Activated CD8-positive, alpha-beta T cell treated with anti-CD3 and anti-CD28 coated beads, Interleukin-2, amount 10 ng/mL, durations not matched to agents 7 days and 5 days (primary cell): ENCODE measurements at regions not wholly inside any gene's neighbourhood (a gene's known extent, or its start where the extent isn't known, plus 50 kb on each side); places are given as distances from the start of the nearest gene placed in this dataset.
"Not testable (repeated sequence)": the region's sequence is repeated elsewhere in the genome, so short reads cannot be mapped to it uniquely, and the experiment has no call there.

Experiments used
- ATAC-seq: fragments of 150-1000 bp; cut with Tn5 transposase; one replicate; pipeline ENCODE4 v1.10.0; 2021; ENCODE audit warnings: moderate library complexity
- CTCF ChIA-PET: fragments of 350-600 bp; sonication (Branson Sonifier 250); formaldehyde crosslinking; loops from one replicate; lab custom pipeline; 2021; ENCODE audit warnings: antibody characterized with exemption; lab: Charles Lee
- POLR2A ChIA-PET: fragments of 350-600 bp; sonication (Branson Sonifier 250); formaldehyde crosslinking; loops from one replicate; lab custom pipeline; 2021; ENCODE audit warnings: antibody characterized with exemption; lab: Charles Lee
- DNase-seq: peaks from one replicate; pipeline ENCODE4 v3.0.0-alpha.2; 2020
- H3K27ac Mint-ChIP-seq: one replicate; pipeline ENCODE4 v1.8.0; 2021; ENCODE audit warnings: mild to moderate bottlenecking, mixed read lengths
- H3K27me3 Mint-ChIP-seq: one replicate; pipeline ENCODE4 v1.8.0; 2021; ENCODE audit warnings: low read depth, mixed read lengths
- H3K36me3 Mint-ChIP-seq: one replicate; pipeline ENCODE4 v1.8.0; 2021; ENCODE audit warnings: low read depth, mixed read lengths
- H3K4me1 Mint-ChIP-seq: one replicate; pipeline ENCODE4 v1.8.0; 2021; ENCODE audit warnings: low read depth, mixed read lengths
- H3K4me3 Mint-ChIP-seq: one replicate; pipeline ENCODE4 v1.8.0; 2021; ENCODE audit warnings: mild to moderate bottlenecking, mixed read lengths
- H3K9me3 Mint-ChIP-seq: one replicate; pipeline ENCODE4 v1.8.0; 2022; ENCODE audit warnings: mixed read lengths; ENCODE audit not compliant: insufficient read depth

GRCh38 chr22:12603833-12604232 is 2924.2 kb upstream of the OR11H1 start:
- H3K27me3 Mint-ChIP-seq, ATAC-seq: not testable (repeated sequence)

GRCh38 chr22:12608454-12608853 is 2919.5 kb upstream of the OR11H1 start:
- H3K36me3 Mint-ChIP-seq, H3K4me1 Mint-ChIP-seq, DNase-seq, POLR2A ChIA-PET, CTCF ChIA-PET, H3K27me3 Mint-ChIP-seq, H3K4me3 Mint-ChIP-seq, H3K27ac Mint-ChIP-seq, ATAC-seq: not testable (repeated sequence)
- peaks cover 61% of the 10 kb centered on the region for H3K9me3 Mint-ChIP-seq

More at GRCh38 chr22:12603833-12604232, 2924.2 kb upstream of the OR11H1 start:
- POLR2A ChIA-PET, H3K36me3 Mint-ChIP-seq, CTCF ChIA-PET, H3K4me1 Mint-ChIP-seq, H3K27ac Mint-ChIP-seq, DNase-seq, H3K4me3 Mint-ChIP-seq: not testable (repeated sequence)
- peaks cover 72% of the 10 kb centered on the region for H3K9me3 Mint-ChIP-seq

- ChIA-PET POLR2A (no interaction called here), CTCF (no interaction called here)
- ATAC-seq = no peak
- Mint-ChIP-seq H3K4me3 (no peak overlapping the region), H3K4me1 (no peaks in the 10 kb centered on the region), H3K36me3 (no peaks in the 10 kb centered on the region), H3K9me3 (peaks cover 59% of the 10 kb centered on the region), H3K27me3 (no peaks in the 10 kb centered on the region), H3K27ac (no peak overlapping the region)
- no peak for DNase-seq
Observed at GRCh38 chr22:12613199-12613598, 2914.8 kb upstream of the OR11H1 start.

- H3K4me1 Mint-ChIP-seq, H3K27me3 Mint-ChIP-seq, DNase-seq, CTCF ChIA-PET, ATAC-seq, H3K36me3 Mint-ChIP-seq, H3K27ac Mint-ChIP-seq, H3K4me3 Mint-ChIP-seq, POLR2A ChIA-PET: not testable (repeated sequence)
- peaks cover 64% of the 10 kb centered on the region for H3K9me3 Mint-ChIP-seq
Observed at GRCh38 chr22:12613907-12614306, 2914.1 kb upstream of the OR11H1 start.

- H3K27me3 Mint-ChIP-seq, POLR2A ChIA-PET, DNase-seq, H3K4me3 Mint-ChIP-seq, CTCF ChIA-PET, H3K4me1 Mint-ChIP-seq, H3K36me3 Mint-ChIP-seq, ATAC-seq, H3K27ac Mint-ChIP-seq: not testable (repeated sequence)
- peaks cover 48% of the 10 kb centered on the region for H3K9me3 Mint-ChIP-seq
Observed at GRCh38 chr22:12626894-12627293, 2901.1 kb upstream of the OR11H1 start.

- POLR2A ChIA-PET, DNase-seq, H3K4me1 Mint-ChIP-seq, H3K4me3 Mint-ChIP-seq, CTCF ChIA-PET, H3K27me3 Mint-ChIP-seq, H3K36me3 Mint-ChIP-seq, ATAC-seq, H3K27ac Mint-ChIP-seq: not testable (repeated sequence)
- H3K9me3 Mint-ChIP-seq = peaks cover 52% of the 10 kb centered on the region
Observed at GRCh38 chr22:12629815-12630214, 2898.2 kb upstream of the OR11H1 start.

- H3K36me3 Mint-ChIP-seq, H3K4me1 Mint-ChIP-seq, H3K4me3 Mint-ChIP-seq, H3K27me3 Mint-ChIP-seq, DNase-seq, H3K27ac Mint-ChIP-seq, CTCF ChIA-PET, ATAC-seq, POLR2A ChIA-PET: not testable (repeated sequence)
- H3K9me3 Mint-ChIP-seq = peaks cover 63% of the 10 kb centered on the region
Observed at GRCh38 chr22:12630965-12631364, 2897.0 kb upstream of the OR11H1 start.

GRCh38 chr22:12637566-12638166 is 2890.3 kb upstream of the OR11H1 start:
- POLR2A ChIA-PET, H3K36me3 Mint-ChIP-seq, CTCF ChIA-PET, H3K4me1 Mint-ChIP-seq, H3K27ac Mint-ChIP-seq, H3K4me3 Mint-ChIP-seq, DNase-seq, ATAC-seq, H3K27me3 Mint-ChIP-seq: not testable (repeated sequence)
- peaks cover 65% of the 10 kb centered on the region for H3K9me3 Mint-ChIP-seq

GRCh38 chr22:12638319-12638718 is 2889.7 kb upstream of the OR11H1 start:
- CTCF ChIA-PET, H3K27me3 Mint-ChIP-seq, DNase-seq, H3K36me3 Mint-ChIP-seq, H3K4me3 Mint-ChIP-seq, H3K27ac Mint-ChIP-seq, ATAC-seq, H3K4me1 Mint-ChIP-seq, POLR2A ChIA-PET: not testable (repeated sequence)
- peaks cover 62% of the 10 kb centered on the region for H3K9me3 Mint-ChIP-seq
